Glomerular visceral epithelial cell (primary cell): ENCODE measurements at regions not wholly inside any gene's neighbourhood (a gene's known extent, or its start where the extent isn't known, plus 50 kb on each side); places are given as distances from the start of the nearest gene placed in this dataset.
"Not testable (repeated sequence)": the region's sequence is repeated elsewhere in the genome, so short reads cannot be mapped to it uniquely, and the experiment has no call there.

Experiments
- DNase-seq: peaks from one replicate; pipeline ENCODE4 v3.0.0-alpha.2; 2016; ENCODE audit errors: extremely low spot score

GRCh38 chrX:3935196-3935595, 221.7 kb upstream of the PRKX start:
- not testable (repeated sequence) for DNase-seq

GRCh38 chrX:3920424-3921017, 207.1 kb upstream of the PRKX start:
- not testable (repeated sequence) for DNase-seq

GRCh38 chrX:3919668-3920423, 206.4 kb upstream of the PRKX start:
- not testable (repeated sequence) for DNase-seq

GRCh38 chrX:3914813-3915212, 201.4 kb upstream of the PRKX start:
- not testable (repeated sequence) for DNase-seq

- DNase-seq = not testable (repeated sequence)
Observed at GRCh38 chrX:3914059-3914458, 200.6 kb upstream of the PRKX start.

GRCh38 chrX:3911012-3911411, 197.6 kb upstream of the PRKX start:
- not testable (repeated sequence) for DNase-seq

GRCh38 chrX:3910611-3911010, 197.2 kb upstream of the PRKX start:
- DNase-seq = not testable (repeated sequence)

GRCh38 chrX:3905522-3906258, 192.2 kb upstream of the PRKX start:
- DNase-seq = not testable (repeated sequence)

GRCh38 chrX:3902222-3902621, 188.8 kb upstream of the PRKX start:
- DNase-seq = not testable (repeated sequence)

- DNase-seq = not testable (repeated sequence)
Observed at GRCh38 chrX:3896755-3897154, 183.3 kb upstream of the PRKX start.

GRCh38 chrX:3882553-3882920, 169.1 kb upstream of the PRKX start:
- not testable (repeated sequence) for DNase-seq

GRCh38 chrX:3881898-3882552, 168.6 kb upstream of the PRKX start:
- not testable (repeated sequence) for DNase-seq

- not testable (repeated sequence) for DNase-seq
Observed at GRCh38 chrX:3881255-3881895, 167.9 kb upstream of the PRKX start.

GRCh38 chrX:3876393-3876792, 162.9 kb upstream of the PRKX start:
- DNase-seq = not testable (repeated sequence)

GRCh38 chrX:3875638-3876037, 162.2 kb upstream of the PRKX start:
- DNase-seq = not testable (repeated sequence)

- DNase-seq = not testable (repeated sequence)
Observed at GRCh38 chrX:3872226-3872879, 158.9 kb upstream of the PRKX start.

- not testable (repeated sequence) for DNase-seq
Observed at GRCh38 chrX:3867067-3867831, 153.8 kb upstream of the PRKX start.

GRCh38 chrX:3858332-3858731, 144.9 kb upstream of the PRKX start:
- not testable (repeated sequence) for DNase-seq

GRCh38 chrX:3843522-3844145, 130.2 kb upstream of the PRKX start:
- DNase-seq = not testable (repeated sequence)
